Stimulated activated CD8-positive, alpha-beta memory T cell treated with anti-CD3 and anti-CD28 coated beads, Interleukin-4, amount 100 ng/mL, for 1 hour (primary cell): ENCODE measurements at regions not wholly inside any gene's neighbourhood (a gene's known extent, or its start where the extent isn't known, plus 50 kb on each side); places are given as distances from the start of the nearest gene placed in this dataset.

ENCODE experiments used
- DNase-seq, 2 donors: peaks; one replicate each; pipeline ENCODE4 v3.0.0-alpha.2; 2020; ENCODE audit warnings: low read depth in 2 of 2, low spot score in 1 of 2

DNA sequence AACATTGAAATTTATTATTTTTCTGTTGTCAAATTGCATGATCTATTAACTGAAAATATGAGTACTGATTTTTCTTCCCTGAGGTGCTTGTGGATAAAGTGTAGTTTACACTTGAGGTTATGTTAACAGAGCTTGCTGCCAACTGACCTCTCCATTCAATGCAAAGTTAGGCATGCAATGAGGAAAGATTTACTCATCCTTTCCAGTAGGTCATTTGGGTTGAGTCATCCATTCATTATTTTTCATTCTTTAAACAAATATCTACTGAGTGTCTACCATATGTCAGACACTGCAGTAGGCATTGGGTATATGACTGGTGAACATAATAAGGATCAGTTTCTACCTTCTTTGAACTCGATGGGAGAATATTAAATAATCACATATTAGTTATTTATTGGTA is 604.1 kb downstream of the EDEM1 start:
- no peak for DNase-seq

DNA sequence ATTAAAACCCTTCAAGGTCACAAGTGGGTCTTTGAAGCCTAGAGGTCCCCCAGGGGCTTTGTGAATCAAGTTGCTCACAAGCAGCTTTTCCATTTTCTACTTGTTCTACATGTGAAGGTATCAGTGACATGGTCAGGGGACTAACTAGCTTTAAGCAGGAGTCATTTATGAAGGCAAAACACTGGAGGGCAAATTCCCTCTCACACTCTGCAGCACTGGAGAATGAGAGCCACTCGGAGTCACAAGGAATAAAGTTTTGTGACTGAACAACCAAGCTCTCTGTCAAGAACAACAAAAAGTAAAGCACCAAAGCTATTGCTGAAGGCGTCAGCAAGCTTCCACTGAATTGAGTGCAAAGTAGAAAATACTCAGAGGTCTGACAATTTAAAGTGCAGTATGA is 609.0 kb downstream of the EDEM1 start:
- no peak for DNase-seq

DNA sequence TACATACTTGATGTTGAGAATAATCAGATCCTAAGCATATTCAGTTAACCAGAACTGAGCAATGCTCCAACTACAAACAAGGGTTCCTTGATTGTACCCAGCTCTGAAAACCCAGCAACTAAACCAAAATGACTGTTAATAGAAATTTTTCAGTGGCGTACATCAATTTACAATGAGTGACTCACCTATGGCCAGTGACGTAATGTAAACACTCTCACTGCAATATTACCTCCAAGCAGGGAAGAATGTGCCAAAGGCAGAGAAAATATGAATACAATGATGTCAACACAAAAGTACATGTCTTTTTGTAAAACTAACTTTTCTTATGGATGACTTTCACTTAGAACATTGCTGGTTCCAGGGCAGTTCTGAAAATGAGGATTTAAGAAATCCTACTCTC is 611.3 kb downstream of the EDEM1 start:
- no peak for DNase-seq

DNA sequence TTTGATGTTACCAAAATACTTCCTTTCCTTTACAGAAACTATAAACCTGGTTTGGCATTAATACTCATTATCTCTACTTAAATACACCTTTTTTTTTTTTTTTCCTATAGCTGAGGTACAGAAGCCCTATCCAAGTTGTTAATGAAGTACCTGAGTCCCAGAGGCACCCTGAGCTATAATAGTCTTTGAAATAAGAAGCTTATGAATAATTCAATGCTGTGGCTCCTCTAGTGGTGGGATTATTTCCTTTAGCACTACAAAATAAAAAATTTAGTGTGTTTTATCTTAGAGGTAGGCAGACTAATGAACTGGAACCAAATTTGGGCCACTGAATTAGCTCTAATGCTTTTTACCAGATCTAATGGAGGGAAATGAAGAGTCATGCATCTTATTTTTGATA is 611.9 kb downstream of the EDEM1 start:
- DNase-seq, result no peak

DNA sequence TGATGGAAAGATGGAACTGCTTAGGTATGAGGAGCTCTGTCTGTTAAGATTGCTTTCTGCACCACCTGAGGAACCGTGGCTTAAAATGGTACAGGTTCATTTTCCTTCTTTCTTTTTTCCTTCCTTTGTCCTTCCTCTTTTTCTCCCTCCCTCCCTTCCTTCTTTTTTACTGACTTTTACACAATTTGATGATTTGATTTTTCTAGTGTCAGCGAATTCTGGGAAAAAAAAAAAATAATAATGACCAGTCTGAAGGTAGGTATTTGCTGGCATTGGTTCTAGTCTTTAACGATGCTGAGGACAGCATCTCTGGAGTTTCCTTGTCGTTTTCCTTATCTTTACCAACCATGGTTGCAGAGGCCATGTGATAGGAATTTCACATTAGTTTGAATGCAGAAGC is 613.5 kb downstream of the EDEM1 start:
- DNase-seq, result no peak

DNA sequence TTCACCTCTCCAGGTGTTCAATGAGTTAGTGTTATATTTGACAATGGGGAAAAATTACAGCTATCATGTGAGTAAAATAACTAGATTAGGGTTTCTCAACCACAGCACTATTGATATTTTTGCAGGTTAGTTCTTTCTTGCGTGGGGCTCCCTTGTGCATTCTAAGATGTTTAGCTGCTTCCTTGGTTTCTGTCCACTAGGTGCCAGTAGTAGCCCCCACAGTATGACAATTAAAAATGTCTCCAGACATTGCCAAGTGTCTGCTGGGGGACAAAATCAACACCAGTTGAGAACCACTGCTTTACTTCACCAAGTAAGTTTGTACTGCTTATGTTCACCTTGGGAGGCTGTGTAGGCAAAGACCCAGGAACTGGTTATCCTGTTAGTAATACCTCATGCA is 618.7 kb downstream of the EDEM1 start:
- no peak for DNase-seq

DNA sequence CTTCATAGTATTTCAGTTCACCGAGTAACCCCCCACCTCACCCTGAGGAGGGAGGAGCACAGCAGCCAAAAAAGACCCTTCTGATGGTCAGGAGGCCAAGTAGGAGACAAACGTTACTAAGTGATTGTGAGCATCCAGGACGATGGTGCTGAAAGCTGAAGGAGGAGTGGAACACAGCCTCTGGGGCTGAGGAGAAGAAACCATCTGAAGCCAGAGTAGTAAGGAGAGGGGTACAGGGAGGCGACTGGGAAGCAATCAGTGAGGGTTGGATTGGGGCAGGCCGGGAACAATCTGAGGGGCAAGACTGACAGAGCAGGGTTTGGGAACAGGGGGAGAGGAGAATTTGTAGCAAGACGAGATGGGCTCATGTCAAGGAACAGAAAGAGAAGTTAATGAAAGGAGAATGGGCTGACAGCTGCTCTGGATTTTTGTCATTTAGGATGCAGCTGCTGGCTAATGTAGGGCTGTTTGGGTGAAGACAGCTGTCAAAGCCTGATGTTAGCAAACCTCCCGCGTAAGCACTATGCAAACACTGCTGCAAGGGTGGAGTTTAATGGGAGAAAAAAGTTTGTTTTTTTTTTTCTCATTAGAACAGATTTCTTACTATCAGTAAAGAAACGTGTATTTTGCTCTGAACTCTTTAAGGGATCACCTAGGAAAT is 622.2 kb downstream of the EDEM1 start:
- no peak for DNase-seq

DNA sequence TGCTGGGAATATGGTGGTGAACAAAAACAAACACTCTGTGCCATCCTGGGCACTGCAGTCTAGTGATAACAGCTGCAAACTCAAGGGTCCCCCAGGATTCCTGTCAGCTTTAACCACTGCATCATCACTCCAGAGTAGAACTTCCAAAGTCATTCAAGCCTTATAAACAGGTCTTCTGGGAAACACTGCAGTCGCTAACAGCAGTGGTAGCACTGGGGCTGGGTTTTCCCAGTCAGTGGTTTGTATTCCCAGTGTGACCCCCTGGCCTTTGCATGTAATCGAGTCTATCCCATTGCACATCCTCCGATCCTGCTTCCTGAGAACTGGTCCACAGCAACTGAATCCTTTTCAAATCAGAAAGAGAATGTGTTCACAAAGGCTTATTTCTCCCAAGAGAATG is 623.5 kb downstream of the EDEM1 start:
- no peak for DNase-seq

DNA sequence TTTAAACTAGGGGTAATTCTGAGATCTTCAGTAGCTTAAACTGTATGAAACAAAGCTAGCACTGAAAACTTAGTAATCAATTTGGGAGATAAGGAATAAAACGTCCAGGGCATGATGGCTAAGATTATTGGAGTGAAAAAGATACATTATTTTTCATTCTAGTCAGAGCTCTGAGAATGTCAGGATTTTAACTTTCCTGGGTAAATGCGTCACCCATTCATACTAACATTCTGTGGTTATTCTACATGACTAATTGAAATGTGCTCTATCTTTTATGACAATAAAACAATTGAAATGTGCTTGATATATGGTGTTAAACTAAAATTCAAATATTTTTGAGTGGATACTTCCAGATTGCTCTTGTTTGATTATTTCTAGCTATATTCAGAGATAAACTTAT is 626.0 kb downstream of the EDEM1 start:
- DNase-seq, result no peak

DNA sequence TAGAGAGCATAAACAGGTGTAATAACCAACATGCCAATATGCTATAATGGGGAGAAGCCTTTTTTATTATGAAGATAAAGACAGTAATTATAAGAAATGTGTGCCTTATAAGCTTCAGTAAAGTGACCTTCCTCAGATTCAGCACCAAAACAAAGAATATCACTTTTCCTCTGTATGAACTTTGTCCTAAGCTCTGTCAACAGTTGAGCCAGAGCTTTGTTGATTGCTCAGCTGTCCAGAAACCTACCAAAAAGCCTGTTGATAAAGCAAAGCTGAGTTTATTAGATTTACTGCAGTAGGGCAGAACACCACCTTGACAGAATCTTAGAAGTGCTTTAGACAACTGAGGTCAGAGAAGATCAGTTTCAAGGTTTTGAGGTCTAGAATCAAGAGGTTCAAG is 635.3 kb downstream of the EDEM1 start:
- no peak for DNase-seq

DNA sequence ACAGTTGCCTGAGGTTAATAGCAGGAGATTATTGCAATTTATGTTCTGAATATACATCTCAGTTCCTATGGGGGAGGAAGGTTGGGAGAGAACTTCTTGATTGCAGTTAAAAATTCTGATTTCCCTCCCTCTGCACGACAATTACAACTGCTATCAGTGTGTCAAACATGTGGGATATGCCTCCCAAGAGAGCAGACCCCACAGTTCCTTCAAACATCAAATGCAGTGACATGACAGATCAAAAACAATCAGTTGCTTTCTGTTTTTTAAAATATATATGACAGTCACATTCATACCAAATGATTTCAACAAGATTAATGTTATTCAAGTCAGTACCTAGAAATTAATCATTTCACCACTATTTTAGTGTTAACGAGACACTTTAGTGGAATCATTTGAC is 639.0 kb downstream of the EDEM1 start:
- no peak for DNase-seq

DNA sequence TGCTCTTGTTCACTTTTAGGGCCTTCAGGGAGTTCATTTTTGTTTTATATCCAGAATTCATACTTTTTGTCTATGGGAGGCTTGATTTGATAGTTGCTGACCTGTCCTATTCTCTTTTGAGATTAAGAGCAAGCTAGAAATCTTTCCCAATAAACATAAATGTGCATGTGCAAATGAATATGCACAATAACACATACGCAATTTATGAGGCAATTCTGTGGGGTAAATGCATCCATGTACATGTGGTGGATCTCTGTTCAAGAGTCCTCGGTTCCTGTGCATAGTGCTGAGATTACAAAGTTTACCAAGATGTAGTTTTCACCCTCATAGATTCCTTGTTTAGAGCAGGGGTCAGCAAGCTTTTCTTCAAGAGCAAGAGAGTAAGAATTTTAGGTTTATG is 640.7 kb downstream of the EDEM1 start:
- no peak for DNase-seq

DNA sequence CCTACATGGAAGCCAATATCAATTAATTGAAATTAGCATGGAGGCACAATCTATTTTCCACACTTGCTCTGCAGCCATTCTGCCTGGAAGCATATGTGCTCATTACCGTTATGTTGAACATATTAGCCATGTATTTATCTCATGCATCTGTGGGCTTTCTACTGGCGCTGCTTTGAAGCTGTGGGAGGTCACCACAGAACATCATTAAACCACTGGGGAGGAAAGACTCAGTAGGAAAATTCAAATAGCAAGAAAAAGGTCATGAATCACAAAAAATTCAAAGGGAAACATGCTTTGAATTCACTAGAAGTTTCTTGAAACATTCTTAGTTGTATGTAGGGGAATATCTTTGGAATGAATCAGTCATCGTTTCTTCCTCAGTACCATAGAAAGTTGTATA is 652.5 kb downstream of the EDEM1 start:
- DNase-seq, result no peak

DNA sequence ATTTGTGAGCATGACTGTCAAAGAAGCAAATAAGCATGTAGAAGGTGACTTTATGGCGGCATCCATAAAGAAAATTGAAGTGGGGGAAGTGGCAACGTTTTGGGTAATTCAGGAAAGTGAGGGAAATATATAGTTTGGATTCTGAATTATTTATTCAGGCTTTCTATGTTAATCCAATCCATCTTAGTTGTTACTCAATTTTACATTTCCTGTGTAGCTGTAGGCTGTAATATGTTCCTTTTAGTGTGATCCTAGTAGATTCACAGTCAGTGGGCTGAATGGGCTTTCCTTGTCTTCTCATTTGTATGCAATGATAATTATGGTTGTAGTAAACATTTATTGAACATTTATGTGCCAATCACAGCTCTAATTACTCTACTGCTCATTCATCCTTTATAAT is 654.1 kb downstream of the EDEM1 start:
- DNase-seq, result no peak

DNA sequence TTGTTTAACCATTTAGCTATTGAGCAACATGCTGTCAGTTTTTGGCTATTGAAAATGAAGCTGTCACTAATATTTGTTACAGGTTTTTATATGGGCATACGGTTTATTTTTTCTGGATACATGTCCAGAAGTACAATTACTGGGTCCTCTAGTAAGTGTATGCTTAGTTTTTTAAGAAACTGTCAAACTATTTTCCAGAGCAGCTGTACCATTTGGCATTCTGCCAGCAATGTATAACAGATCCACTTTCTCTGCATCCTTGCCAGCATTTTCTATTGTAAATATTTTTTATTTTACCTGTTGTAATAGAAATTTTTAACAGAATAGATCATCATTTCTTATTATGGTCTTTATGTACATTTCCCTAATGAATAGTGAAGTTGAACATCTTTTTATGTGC is 658.8 kb downstream of the EDEM1 start:
- no peak for DNase-seq

DNA sequence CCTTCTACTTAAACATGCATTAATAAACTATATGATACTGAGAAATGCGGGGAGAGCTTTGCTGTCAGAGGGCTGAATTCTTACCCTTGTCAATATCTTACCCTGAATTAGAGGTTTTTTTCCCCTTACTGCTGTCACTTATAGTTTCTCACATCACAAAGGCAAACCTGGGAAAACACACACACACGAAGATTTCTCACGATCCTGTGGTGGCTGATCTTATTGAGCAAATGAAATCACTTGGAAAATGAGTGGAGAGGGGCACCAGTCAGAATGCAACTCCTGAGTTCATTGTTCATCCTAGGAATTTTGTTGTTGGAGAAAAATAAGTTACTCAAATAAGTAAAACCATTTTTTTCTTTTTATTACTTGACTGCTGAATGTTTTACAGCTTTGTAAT is 673.6 kb downstream of the EDEM1 start:
- no peak for DNase-seq

DNA sequence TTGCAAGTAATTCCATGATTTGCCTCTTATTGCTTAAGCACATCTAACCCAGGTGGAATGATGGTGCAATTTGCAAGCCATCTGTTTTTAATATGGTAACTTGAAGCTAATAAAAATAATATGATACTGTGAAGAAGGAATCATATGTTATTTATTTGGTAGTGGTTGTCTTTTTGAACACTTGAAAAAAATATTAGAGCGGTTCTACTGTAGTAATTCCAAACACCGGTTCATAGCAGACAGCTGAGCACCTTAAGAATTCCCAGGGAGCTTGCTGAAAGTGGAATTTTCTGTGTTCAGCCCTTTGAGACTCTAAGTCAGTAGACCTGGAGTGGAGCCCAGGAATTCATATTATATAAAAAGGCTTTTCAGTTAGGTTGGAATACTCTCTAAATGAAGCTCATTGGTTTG is 687.4 kb downstream of the EDEM1 start:
- DNase-seq, result no peak

DNA sequence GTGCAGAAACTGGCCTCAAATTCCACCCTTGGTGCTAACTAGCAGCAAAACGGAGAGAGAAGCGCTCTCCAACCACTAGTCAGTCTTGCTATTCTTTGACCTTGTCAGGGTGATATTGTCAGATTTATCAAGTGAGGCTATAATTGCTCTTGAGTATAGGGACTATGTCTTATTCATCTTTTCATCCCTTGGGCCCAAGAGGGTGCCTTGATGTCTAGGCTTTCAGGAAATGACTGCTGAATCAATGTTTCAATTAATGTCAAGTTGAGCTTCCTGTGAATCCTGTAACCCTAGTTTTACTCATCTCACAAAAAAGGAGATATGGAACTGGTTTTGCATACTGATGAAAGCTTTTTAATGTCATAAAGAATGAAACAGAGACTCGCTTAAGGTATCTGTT is 701.3 kb downstream of the EDEM1 start:
- no peak for DNase-seq

DNA sequence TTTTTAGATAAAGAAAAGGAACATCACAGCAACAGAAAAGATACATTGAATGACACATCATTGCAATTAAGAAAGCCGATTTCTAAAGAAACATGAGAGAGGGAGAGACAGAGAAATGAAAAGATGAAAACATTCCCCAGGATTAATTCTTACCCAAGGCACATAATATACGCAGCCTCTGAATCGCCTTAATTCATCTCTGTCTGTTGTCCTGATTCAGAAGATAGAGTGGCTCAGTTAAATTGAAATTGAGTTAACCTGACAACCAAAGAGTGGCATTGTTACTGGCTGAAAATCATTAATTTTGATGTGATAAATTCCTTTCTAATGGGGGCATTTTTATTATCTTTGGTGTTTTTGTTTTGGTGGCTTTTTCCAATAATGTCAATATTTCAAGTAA is 701.9 kb downstream of the EDEM1 start:
- no peak for DNase-seq

DNA sequence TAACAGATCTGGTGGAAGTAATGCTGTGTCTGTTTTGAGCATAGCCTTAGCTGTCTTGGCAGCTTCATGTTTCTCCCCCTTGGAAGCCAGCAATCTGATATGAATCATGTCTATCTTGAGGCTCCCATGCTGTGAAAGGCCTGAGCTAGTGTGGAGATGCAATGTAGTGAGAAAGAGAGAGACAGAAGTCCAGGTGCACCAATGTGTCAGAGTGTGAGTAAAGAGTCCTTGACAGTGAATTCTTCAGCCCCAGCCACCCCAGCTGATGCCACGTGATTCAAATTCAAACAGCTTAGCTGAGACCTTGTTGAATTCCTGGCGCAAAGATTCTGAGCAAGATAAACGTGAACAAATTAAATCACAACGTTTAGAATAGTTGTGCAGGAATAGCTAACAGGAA is 704.2 kb downstream of the EDEM1 start:
- no peak for DNase-seq

DNA sequence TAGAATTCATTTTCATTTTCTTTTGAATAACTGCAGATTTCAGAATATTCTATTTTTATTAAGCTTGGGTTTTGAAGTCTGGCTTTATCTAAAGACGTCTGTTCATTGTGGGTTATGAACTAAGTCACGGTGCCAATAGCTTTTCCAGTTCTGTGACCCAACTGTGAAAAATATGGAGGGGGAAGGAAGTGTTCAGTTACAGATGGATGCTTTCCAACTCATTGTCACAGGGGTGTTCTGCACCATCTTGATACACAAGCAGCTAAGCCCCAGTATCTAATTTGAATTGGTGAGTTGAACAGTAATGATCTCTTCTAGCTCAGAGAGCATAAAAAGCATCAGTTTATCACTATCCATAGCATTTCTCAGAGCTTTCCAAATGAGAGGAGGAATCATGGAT is 710.6 kb downstream of the EDEM1 start:
- DNase-seq, result no peak

DNA sequence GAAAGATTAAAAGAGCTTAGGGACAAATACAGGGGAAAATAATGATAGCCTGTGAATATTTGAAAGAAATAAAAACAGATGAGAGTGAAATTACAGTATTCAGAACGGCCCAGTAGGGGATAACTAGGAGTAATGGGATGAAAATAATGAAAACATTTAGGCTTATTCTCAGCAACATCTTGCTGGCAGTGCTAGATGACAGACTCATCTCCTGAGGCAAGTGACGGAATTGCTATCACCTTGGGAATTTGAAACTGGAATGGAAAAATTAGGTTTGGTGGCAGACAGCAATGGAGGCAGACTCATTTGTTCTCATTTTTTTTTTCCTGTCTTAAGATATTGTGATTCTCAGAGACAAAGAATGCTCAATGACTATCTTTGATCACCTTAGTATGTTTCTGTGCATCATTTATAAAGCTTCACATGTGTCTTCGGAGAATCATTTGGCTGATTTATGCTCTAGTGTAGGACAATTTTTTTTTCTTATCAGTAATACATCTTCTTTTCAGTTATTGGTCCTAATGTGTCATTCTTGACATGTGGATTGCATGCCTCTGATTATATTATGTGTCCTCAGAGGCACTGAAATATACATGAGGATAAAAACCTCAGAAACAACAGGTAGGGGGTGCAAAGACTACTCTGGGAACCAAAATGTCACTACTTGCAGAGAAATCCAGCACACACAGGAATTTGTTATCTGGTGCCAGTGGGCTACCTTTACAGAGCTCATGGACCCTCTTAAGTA is 711.7 kb downstream of the EDEM1 start:
- DNase-seq, result no peak

DNA sequence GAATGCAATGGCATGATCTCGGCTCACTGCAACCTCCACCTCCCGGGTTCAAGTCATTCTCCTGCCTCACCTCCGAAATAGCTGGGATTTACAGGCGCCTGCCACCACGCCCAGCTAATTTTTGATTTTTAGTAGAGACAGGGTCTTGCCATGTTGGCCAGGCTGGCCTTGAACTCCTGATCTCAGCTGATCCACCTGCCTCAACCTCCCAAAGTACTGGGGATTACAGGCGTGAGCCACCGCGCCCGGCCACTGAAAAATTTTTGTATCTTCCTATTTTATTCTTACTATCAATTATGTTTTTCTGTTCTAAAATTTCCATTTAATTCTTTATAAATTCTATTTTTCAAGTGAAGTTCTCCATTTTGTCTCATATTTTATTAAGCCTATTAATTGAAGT is 730.4 kb downstream of the EDEM1 start:
- no peak for DNase-seq
